HG03108 (cell line): ENCODE measurements at regions not wholly inside any gene's neighbourhood (a gene's known extent, or its start where the extent isn't known, plus 50 kb on each side); places are given as distances from the start of the nearest gene placed in this dataset.
A peak's percentile ranks its signal among the peaks of the same experiment; 100 is the strongest.
"Not testable (repeated sequence)": the region's sequence is repeated elsewhere in the genome, so short reads cannot be mapped to it uniquely, and the experiment has no call there.

Experiments used
- ATAC-seq: cut with Tn5 transposase; IDR thresholded peaks from one replicate; pipeline ENCODE4 v1.9.1; 2021; ENCODE audit warnings: moderate library complexity; ENCODE audit not compliant: unreplicated experiment

- ATAC-seq = no peak
These were observed 99.4 kb upstream of the LSM6 start for GRCh38 chr4:146076081-146076480.

GRCh38 chr4:146073517-146073916, 102.0 kb upstream of the LSM6 start:
- peak; percentile 63 for ATAC-seq

- ATAC-seq = no peak
These were observed 103.1 kb upstream of the LSM6 start for GRCh38 chr4:146072376-146072775.

GRCh38 chr4:146071390-146071789, 104.1 kb upstream of the LSM6 start:
- ATAC-seq = no peak

GRCh38 chr4:146063143-146063542, 112.4 kb upstream of the LSM6 start:
- ATAC-seq = no peak

GRCh38 chr4:146062340-146062739, 113.2 kb upstream of the LSM6 start:
- ATAC-seq = no peak

- ATAC-seq = no peak
These were observed 113.7 kb upstream of the LSM6 start for GRCh38 chr4:146061610-146062334.

GRCh38 chr4:146059865-146060264, 115.7 kb upstream of the LSM6 start:
- peak; percentile 79 for ATAC-seq

- no peak for ATAC-seq
These were observed 116.4 kb upstream of the LSM6 start for GRCh38 chr4:146059151-146059550.

GRCh38 chr4:146058531-146058930, 117.0 kb upstream of the LSM6 start:
- no peak for ATAC-seq

- no peak for ATAC-seq
These were observed 116.1 kb upstream of the ZNF827 start for GRCh38 chr4:146054676-146055075.

- no peak for ATAC-seq
These were observed 115.3 kb upstream of the ZNF827 start for GRCh38 chr4:146053891-146054290.

- no peak for ATAC-seq
These were observed 113.2 kb upstream of the ZNF827 start for GRCh38 chr4:146051728-146052391.

- ATAC-seq = no peak
These were observed 112.6 kb upstream of the ZNF827 start for GRCh38 chr4:146051223-146051622.

- peak; percentile 86 for ATAC-seq
These were observed 111.2 kb upstream of the ZNF827 start for GRCh38 chr4:146049802-146050201.

GRCh38 chr4:146047768-146048167, 109.1 kb upstream of the ZNF827 start:
- ATAC-seq = not testable (repeated sequence)

GRCh38 chr4:146041139-146042004, 102.7 kb upstream of the ZNF827 start:
- ATAC-seq = no peak

GRCh38 chr4:146040623-146041022, 102.0 kb upstream of the ZNF827 start:
- ATAC-seq = no peak

- no peak for ATAC-seq
These were observed 94.5 kb upstream of the ZNF827 start for GRCh38 chr4:146033149-146033548.

GRCh38 chr4:146032234-146032860, 93.7 kb upstream of the ZNF827 start:
- no peak for ATAC-seq
